H1 (cell line): ENCODE measurements at regions not wholly inside any gene's neighbourhood (a gene's known extent, or its start where the extent isn't known, plus 50 kb on each side); places are given as distances from the start of the nearest gene placed in this dataset.

ENCODE experiments used
- BRCA1 ChIP-seq: IDR thresholded peaks from 2 replicates; pipeline ENCODE4 v1.6.1; 2012; ENCODE audit warnings: low read depth, low read length, improper control_type of control experiment
- CTCF ChIP-seq, 3 experiments: IDR thresholded peaks; 1 replicate in 2 of 3; 2 replicates in 1 of 3; pipeline versions ENCODE4 v1.5.1 to v1.6.1; 2011; ENCODE audit warnings: low read length in 3 of 3, mild to moderate bottlenecking in 3 of 3, inconsistent platforms in 2 of 3, low read depth in 1 of 3, moderate library complexity in 1 of 3; ENCODE audit not compliant: insufficient read depth in 1 of 3; ENCODE audit errors: control extremely low read depth in 1 of 3
- PHF8 ChIP-seq: fragments of 200-600 bp; sonication (generic); conservative IDR thresholded peaks from 2 replicates; pipeline ENCODE4 v1.7.1; 2012; ENCODE audit warnings: low read depth, mild to moderate bottlenecking, inconsistent platforms, low read length, moderate library complexity
- SP1 ChIP-seq: IDR thresholded peaks from 2 replicates; pipeline ENCODE4 v1.6.1; 2011; ENCODE audit warnings: low read depth, low read length

- TF ChIP-seq CTCF (IDR thresholded peaks at IDR 0.05; ENCODE audit: control extremely low read depth in 1 of 3, insufficient read depth in 1 of 3, low read depth in 1 of 3, low read length in 3 of 3) (no peak), BRCA1 (no peak), SP1 (no peak), PHF8 (no peak)
These were observed 477.4 kb upstream of the HTR1E start (continued) for GRCh38 chr6:86459978-86460377.
